ENCODE measurements at regions not wholly inside any gene's neighbourhood (a gene's known extent, or its start where the extent isn't known, plus 50 kb on each side); places are given as distances from the start of the nearest gene placed in this dataset.

- Histone ChIP-seq H3K27ac (ENCODE audit: insufficient read length, low read depth, low read length) (no peak overlapping the region), H3K18ac (ENCODE audit: insufficient read length, low read depth, low read length) (no peak overlapping the region), H2AK5ac (ENCODE audit: insufficient read length, low read length) (no peak overlapping the region), H3K79me2 (ENCODE audit: insufficient read depth, low read length) (no peaks in the 10 kb centered on the region), H3K9me3 (ENCODE audit: control insufficient read depth, low read depth, low read length) (no peaks in the 10 kb centered on the region), H3K79me1 (ENCODE audit: insufficient read depth, low read depth, low read length, poor library complexity, severe bottlenecking) (no peaks in the 10 kb centered on the region), H4K91ac (ENCODE audit: insufficient read length, low read depth, low read length) (no peak overlapping the region), H3K56ac (ENCODE audit: insufficient read length, low read depth, low read length) (no peak overlapping the region), H2BK5ac (ENCODE audit: insufficient read length, low read length) (no peak overlapping the region), H3K23me2 (ENCODE audit: insufficient read length, low read depth, low read length, poor library complexity, severe bottlenecking) (no peaks in the 10 kb centered on the region), H2AFZ (ENCODE audit: low read length) (no peak overlapping the region), H2BK12ac (ENCODE audit: insufficient read length, low read depth, low read length) (no peak overlapping the region), H4K20me1 (ENCODE audit: control insufficient read depth, insufficient read depth, insufficient read length) (no peaks in the 10 kb centered on the region), H3K4me2 (ENCODE audit: insufficient read depth, insufficient read length, low read length) (no peak overlapping the region), H3K9ac (ENCODE audit: extremely low read depth, insufficient read length, low read length) (no peak overlapping the region), H4K8ac (replicated peaks; ENCODE audit: insufficient read length, low read depth, low read length) (no peak overlapping the region), H3K14ac (ENCODE audit: insufficient read depth, low read length) (no peak overlapping the region), H2BK15ac (ENCODE audit: low read depth, low read length) (no peak overlapping the region), H2BK20ac (ENCODE audit: low read depth, low read length, poor library complexity, severe bottlenecking) (no peak overlapping the region), H3K23ac (ENCODE audit: insufficient read length, low read depth, low read length) (no peak overlapping the region), H3K4ac (ENCODE audit: low read depth, low read length) (no peak overlapping the region), H3T11ph (ENCODE audit: low read length) (no peak overlapping the region), H2BK120ac (ENCODE audit: low read depth, low read length, poor library complexity, severe bottlenecking) (no peak overlapping the region), H3K27me3 (ENCODE audit: insufficient read depth, low read length) (no peaks in the 10 kb centered on the region), H3K4me1 (ENCODE audit: insufficient read depth, low read length) (no peaks in the 10 kb centered on the region), H4K5ac (ENCODE audit: insufficient read length, low read depth, low read length) (no peak overlapping the region)
- Mint-ChIP-seq H3K36me3 (ENCODE audit: insufficient read depth in 1 of 3, low read depth in 3 of 3) (peaks cover 0 to 14% (median 10%) of the 10 kb centered on the region in 3 experiments; a peak in 4 of 7 replicates), H3K9me3 (peaks cover 71 to 80% of the 10 kb centered on the region in 2 experiments), H3K4me3 (no peak overlapping the region), H3K27me3 (ENCODE audit: low read depth) (peaks cover 11% of the 10 kb centered on the region), H3K4me1 (no peaks in the 10 kb centered on the region), H3K27ac (peak overlapping the region in 1 of 3 experiments; percentile 39; a peak in 1 of 7 replicates)
- no peak for TF ChIP-seq CTCF (conservative IDR thresholded peaks at IDR 0.05)
- DNase-seq: no peak
- no CpG with 5 or more reads among the region's 3 CpGs for WGBS (ENCODE audit: extremely low coverage, insufficient read length, low lambda C conversion rate)
These were observed 533.0 kb downstream of the BCOR start for GRCh38 chrX:39564751-39565150.

Measured in H9 (cell line).